PC-3 (cell line): ENCODE measurements at regions not wholly inside any gene's neighbourhood (a gene's known extent, or its start where the extent isn't known, plus 50 kb on each side); places are given as distances from the start of the nearest gene placed in this dataset.

Source experiments
- ATAC-seq: fragments of 200-7000 bp; cut with Tn5 transposase; 2 replicates; pipeline ENCODE4 v1.9.1; 2020; ENCODE audit warnings: mild to moderate bottlenecking, moderate library complexity
- BruUV-seq: library from RNA; stranded (reverse); fragments of 400-500 nt; replicated peaks from 2 replicates; lab custom pipeline; 2021; lab: Mats Ljungman, UMichigan
- CTCF ChIA-PET: fragments of 300-600 bp; sonication (Branson Sonifier 250); formaldehyde crosslinking; loops from one replicate; lab custom pipeline; 2022; ENCODE audit warnings: antibody characterized with exemption; lab: Charles Lee
- POLR2A ChIA-PET: fragments of 300-600 bp; sonication (Branson Sonifier 250); formaldehyde crosslinking; loops from one replicate; lab custom pipeline; 2022; ENCODE audit warnings: antibody characterized with exemption; ENCODE audit not compliant: unreplicated experiment; lab: Charles Lee
- DNase-seq: peaks from one replicate; pipeline ENCODE4 v3.0.0-alpha.2; 2015
- H2AFZ ChIP-seq: fragments of 300-600 bp; sonication (generic); 2 replicates; pipeline ENCODE4 v1.6.0; 2016; ENCODE audit warnings: antibody characterized with exemption, low read length
- H3F3A ChIP-seq: fragments of 300-600 bp; sonication (generic); one replicate; pipeline ENCODE4 v1.6.0; 2017; ENCODE audit warnings: antibody characterized with exemption, low read length, control low read depth, mild to moderate bottlenecking; ENCODE audit not compliant: unreplicated experiment
- H3K27ac ChIP-seq: fragments of 300-600 bp; sonication (generic); 2 replicates; pipeline ENCODE4 v1.5.1; 2016; ENCODE audit warnings: mild to moderate bottlenecking, low read length
- H3K27me3 ChIP-seq: fragments of 300-600 bp; sonication (generic); 2 replicates; pipeline ENCODE4 v1.6.1; 2016; ENCODE audit warnings: low read length, mixed read lengths
- H3K36me3 ChIP-seq: fragments of 300-600 bp; sonication (generic); 2 replicates; pipeline ENCODE4 v1.6.1; 2016; ENCODE audit warnings: low read depth, mixed run types, low read length, mixed read lengths
- H3K4me1 ChIP-seq: fragments of 300-600 bp; sonication (generic); 2 replicates; pipeline ENCODE4 v1.5.1; 2016; ENCODE audit warnings: low read length; ENCODE audit not compliant: insufficient read depth
- H3K4me2 ChIP-seq: fragments of 300-600 bp; sonication (generic); 2 replicates; pipeline ENCODE4 v1.6.0; 2016; ENCODE audit warnings: low read length
- H3K4me3 ChIP-seq: fragments of 300-600 bp; sonication (generic); 2 replicates; pipeline ENCODE4 v1.5.1; 2016; ENCODE audit warnings: mild to moderate bottlenecking, low read length, mixed read lengths
- H3K79me2 ChIP-seq: fragments of 300-600 bp; sonication (generic); 2 replicates; pipeline ENCODE4 v1.6.1; 2017; ENCODE audit warnings: low read length, mixed read lengths
- H3K9ac ChIP-seq: fragments of 300-600 bp; sonication (generic); 2 replicates; pipeline ENCODE4 v1.6.0; 2016; ENCODE audit warnings: mild to moderate bottlenecking, low read length
- H3K9me2 ChIP-seq: fragments of 300-600 bp; sonication (generic); replicated peaks from 2 replicates; pipeline ENCODE4 v1.6.1; 2016; ENCODE audit warnings: mixed run types, low read length, mixed read lengths
- H3K9me3 ChIP-seq: fragments of 300-600 bp; sonication (generic); 2 replicates; pipeline ENCODE4 v1.6.1; 2016; ENCODE audit warnings: low read length, mixed read lengths
- H4K20me1 ChIP-seq: fragments of 300-600 bp; sonication (generic); 2 replicates; pipeline ENCODE4 v1.6.1; 2016; ENCODE audit warnings: low read length, mixed read lengths
- EZH2 ChIP-seq: fragments of 300-600 bp; sonication (generic); IDR thresholded peaks from one replicate; pipeline ENCODE4 v1.6.1; 2017; ENCODE audit warnings: antibody characterized with exemption, mild to moderate bottlenecking, low read length; ENCODE audit not compliant: unreplicated experiment
- EZH2phosphoT487 ChIP-seq: fragments of 300-600 bp; sonication (generic); IDR thresholded peaks from 2 replicates; pipeline ENCODE4 v1.6.1; 2018; ENCODE audit warnings: mild to moderate bottlenecking, antibody characterized with exemption, low read length, borderline replicate concordance
- intact Hi-C: fragments of 100-400 bp; cut with micrococcal nuclease; formaldehyde crosslinking; loops from 2 replicates; pipeline ENCODE4 v1.9.0; 2023
- TF ChIP-seq, protein P1 (sequence below): fragments of 300-600 bp; sonication (generic); conservative IDR thresholded peaks from 2 replicates; pipeline ENCODE4 v1.5.1; 2017; ENCODE audit warnings: antibody characterized with exemption, low read depth, mild to moderate bottlenecking, low read length

DNA sequence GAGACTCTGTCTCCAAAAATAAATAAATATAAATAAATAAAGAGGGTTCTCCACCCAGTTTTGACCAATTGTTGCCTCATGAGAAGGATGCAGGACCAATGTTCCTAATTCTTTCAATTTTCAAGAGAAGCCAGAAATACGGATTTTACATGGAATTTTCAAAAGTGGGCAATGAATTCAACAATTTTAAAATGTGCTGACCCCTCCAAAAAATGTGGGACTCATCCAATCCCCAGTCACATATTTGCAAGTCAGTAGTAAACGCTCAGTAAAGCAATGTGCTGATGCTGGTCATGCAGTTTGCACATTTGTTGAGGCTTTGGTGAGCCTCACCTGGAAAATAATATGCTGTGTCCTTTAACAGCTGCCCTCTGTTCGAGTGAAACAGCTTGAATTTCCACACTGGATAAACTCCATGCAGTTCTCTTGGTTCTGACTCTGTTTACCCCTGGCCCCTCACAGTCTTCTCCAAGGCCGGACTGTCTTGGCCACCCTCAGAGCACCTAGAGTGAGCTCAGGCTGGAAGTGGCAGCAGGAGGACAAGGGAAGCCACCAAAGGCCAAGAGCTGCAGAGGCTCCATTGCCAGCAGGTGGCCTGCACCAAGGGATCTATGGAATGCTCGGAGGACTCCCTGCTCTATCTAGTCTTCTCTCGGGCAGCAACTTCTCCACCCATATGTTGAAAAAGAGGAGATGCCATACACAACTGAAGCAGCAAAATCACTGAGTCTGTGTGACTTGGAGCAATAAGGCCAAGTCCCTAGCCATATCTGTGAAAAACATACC is 246.8 kb downstream of the UACA start:
- H3F3A ChIP-seq: no peaks in the 10 kb centered on the region
- no peak overlapping the region for H3K4me3 ChIP-seq
- H3K4me2 ChIP-seq: no peak overlapping the region
- TF ChIP-seq, protein P1, sequence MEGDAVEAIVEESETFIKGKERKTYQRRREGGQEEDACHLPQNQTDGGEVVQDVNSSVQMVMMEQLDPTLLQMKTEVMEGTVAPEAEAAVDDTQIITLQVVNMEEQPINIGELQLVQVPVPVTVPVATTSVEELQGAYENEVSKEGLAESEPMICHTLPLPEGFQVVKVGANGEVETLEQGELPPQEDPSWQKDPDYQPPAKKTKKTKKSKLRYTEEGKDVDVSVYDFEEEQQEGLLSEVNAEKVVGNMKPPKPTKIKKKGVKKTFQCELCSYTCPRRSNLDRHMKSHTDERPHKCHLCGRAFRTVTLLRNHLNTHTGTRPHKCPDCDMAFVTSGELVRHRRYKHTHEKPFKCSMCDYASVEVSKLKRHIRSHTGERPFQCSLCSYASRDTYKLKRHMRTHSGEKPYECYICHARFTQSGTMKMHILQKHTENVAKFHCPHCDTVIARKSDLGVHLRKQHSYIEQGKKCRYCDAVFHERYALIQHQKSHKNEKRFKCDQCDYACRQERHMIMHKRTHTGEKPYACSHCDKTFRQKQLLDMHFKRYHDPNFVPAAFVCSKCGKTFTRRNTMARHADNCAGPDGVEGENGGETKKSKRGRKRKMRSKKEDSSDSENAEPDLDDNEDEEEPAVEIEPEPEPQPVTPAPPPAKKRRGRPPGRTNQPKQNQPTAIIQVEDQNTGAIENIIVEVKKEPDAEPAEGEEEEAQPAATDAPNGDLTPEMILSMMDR: no peak
- TF ChIP-seq EZH2 (no peak), EZH2phosphoT487 (no peak)
- no peaks in the 10 kb centered on the region for H3K4me1 ChIP-seq
- no peak overlapping the region for H3K9ac ChIP-seq
- no peaks in the 10 kb centered on the region for H3K79me2 ChIP-seq
- H3K27ac ChIP-seq: no peak overlapping the region
- intact Hi-C loops: no loop called here
- CTCF ChIA-PET: no interaction called here
- no peaks in the 10 kb centered on the region for H4K20me1 ChIP-seq
- no peaks in the 10 kb centered on the region; the same call in 1 of the 2 replicates for H3K36me3 ChIP-seq
- no peak for DNase-seq
- no peak for ATAC-seq
- H2AFZ ChIP-seq: no peak overlapping the region
- H3K9me3 ChIP-seq: no peaks in the 10 kb centered on the region
- BruUV-seq: no TSS peak
- no peaks in the 10 kb centered on the region for H3K9me2 ChIP-seq
- POLR2A ChIA-PET: no interaction called here
- no peaks in the 10 kb centered on the region for H3K27me3 ChIP-seq

DNA sequence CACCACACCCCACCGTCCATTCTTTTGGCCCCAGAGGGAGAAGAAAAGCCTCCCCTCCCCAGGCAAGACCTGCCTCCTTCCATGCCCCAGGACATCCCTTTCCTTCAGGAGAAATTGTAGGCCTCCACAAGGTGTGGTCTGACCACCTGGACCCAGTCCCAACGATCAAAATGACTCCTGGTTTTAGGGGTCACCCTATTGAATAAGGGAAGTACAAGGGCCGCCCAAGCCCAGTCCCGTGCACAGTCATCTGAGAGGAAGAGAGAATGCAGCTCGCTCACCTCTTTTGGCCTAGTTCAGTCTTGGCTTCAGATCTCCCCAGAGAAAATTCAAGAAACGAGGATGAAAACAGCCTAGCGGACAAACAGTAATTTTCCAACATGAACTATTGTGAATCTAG is 249.1 kb downstream of the UACA start:
- CTCF ChIA-PET: no interaction called here
- POLR2A ChIA-PET: no interaction called here

More for the DNA sequence above, 249.1 kb downstream of the UACA start:
- Histone ChIP-seq H3K27me3 (no peaks in the 10 kb centered on the region), H3F3A (no peaks in the 10 kb centered on the region), H2AFZ (no peak overlapping the region), H3K9me3 (no peaks in the 10 kb centered on the region), H3K4me1 (peaks cover 9% of the 10 kb centered on the region), H3K9me2 (no peaks in the 10 kb centered on the region), H3K79me2 (no peaks in the 10 kb centered on the region), H4K20me1 (no peaks in the 10 kb centered on the region), H3K4me2 (no peak overlapping the region), H3K27ac (no peak overlapping the region), H3K36me3 (no peaks in the 10 kb centered on the region; the same call in 1 of the 2 replicates), H3K4me3 (no peak overlapping the region), H3K9ac (no peak overlapping the region)
- no TSS peak for BruUV-seq
- no peak for DNase-seq
- no peak for TF ChIP-seq EZH2phosphoT487
- TF ChIP-seq, protein P1: no peak
- TF ChIP-seq EZH2: no peak
- intact Hi-C loops: loop anchor here (5.0 kb wide), 1 partner anchor 123 kb away; no protein-coding TSS in a partner anchor
- ATAC-seq: no peak
